T-helper 9 cell (primary cell): ENCODE measurements at regions not wholly inside any gene's neighbourhood (a gene's known extent, or its start where the extent isn't known, plus 50 kb on each side); places are given as distances from the start of the nearest gene placed in this dataset.

Experiments used
- DNase-seq: peaks from one replicate; pipeline ENCODE4 v3.0.0-alpha.2; 2020

- no peak for DNase-seq
Observed at GRCh38 chr2:2400286-2401038, 69.4 kb upstream of the MYT1L start.

GRCh38 chr2:2399396-2399795 is 68.3 kb upstream of the MYT1L start:
- DNase-seq: no peak

- no peak for DNase-seq
Observed at GRCh38 chr2:2392332-2392731, 61.3 kb upstream of the MYT1L start.

- DNase-seq: no peak
Observed at GRCh38 chr2:2389215-2389614, 58.1 kb upstream of the MYT1L start.
